ENCODE measurements at regions not wholly inside any gene's neighbourhood (a gene's known extent, or its start where the extent isn't known, plus 50 kb on each side); places are given as distances from the start of the nearest gene placed in this dataset.

GRCh38 chr10:108849186-108849585 lies 1074.1 kb downstream of the XPNPEP1 start:
- Histone ChIP-seq H3K9me3 (ENCODE audit: low read length) (no peaks in the 10 kb centered on the region), H3K9me2 (ENCODE audit: insufficient read depth, low read length) (no peaks in the 10 kb centered on the region), H4K20me1 (ENCODE audit: insufficient read depth, low read length) (no peaks in the 10 kb centered on the region), H3K36me3 (ENCODE audit: insufficient read depth, low read length) (no peaks in the 10 kb centered on the region), H3K4me2 (ENCODE audit: low read length) (no peak overlapping the region), H3K4me3 (ENCODE audit: low read depth, low read length, poor library complexity, severe bottlenecking) (no peak overlapping the region), H3K4me1 (ENCODE audit: insufficient read depth, low read length, poor library complexity, severe bottlenecking) (peaks cover 21% of the 10 kb centered on the region), H2AFZ (ENCODE audit: low read length) (no peak overlapping the region), H3K79me2 (ENCODE audit: insufficient read depth, low read depth, low read length) (no peaks in the 10 kb centered on the region), H3K27ac (ENCODE audit: low read depth, low read length, poor library complexity, severe bottlenecking) (no peak overlapping the region)
- no TSS peak for BruUV-seq (replicated peaks)
- intact Hi-C loops (cut with micrococcal nuclease; ENCODE audit: unreplicated experiment): no loop called here
- TF ChIP-seq EZH2phosphoT487 (IDR thresholded peaks at IDR 0.05; ENCODE audit: borderline replicate concordance, low read depth, low read length) (no peak), CTCF (conservative IDR thresholded peaks at IDR 0.05; ENCODE audit: low read length) (no peak)
- POLR2A ChIA-PET: no interaction called here
- no peak for DNase-seq (ENCODE audit: low spot score)
- CTCF ChIA-PET (ENCODE audit: unreplicated experiment): no interaction called here

- DNase-seq (ENCODE audit: low spot score): no peak
- no peak overlapping the region for H3K4me3 ChIP-seq (ENCODE audit: low read depth, low read length, poor library complexity, severe bottlenecking)
- no peaks in the 10 kb centered on the region for H3K36me3 ChIP-seq (ENCODE audit: insufficient read depth, low read length)
- no peaks in the 10 kb centered on the region for H3K9me3 ChIP-seq (ENCODE audit: low read length)
- no peaks in the 10 kb centered on the region for H3K9me2 ChIP-seq (ENCODE audit: insufficient read depth, low read length)
- H3K79me2 ChIP-seq (ENCODE audit: insufficient read depth, low read depth, low read length): no peaks in the 10 kb centered on the region
- no TSS peak for BruUV-seq (replicated peaks)
- ChIA-PET POLR2A (no interaction called here), CTCF (ENCODE audit: unreplicated experiment) (interaction anchor here (0.5 kb wide), 1 partner anchor 743 kb away, joined by 3 read pairs; no protein-coding TSS in a partner anchor)
- H3K4me1 ChIP-seq (ENCODE audit: insufficient read depth, low read length, poor library complexity, severe bottlenecking): peaks cover 21% of the 10 kb centered on the region
- H3K27ac ChIP-seq (ENCODE audit: low read depth, low read length, poor library complexity, severe bottlenecking): no peak overlapping the region
- H3K4me2 ChIP-seq (ENCODE audit: low read length): no peak overlapping the region
- H4K20me1 ChIP-seq (ENCODE audit: insufficient read depth, low read length): no peaks in the 10 kb centered on the region
- TF ChIP-seq EZH2phosphoT487 (IDR thresholded peaks at IDR 0.05; ENCODE audit: borderline replicate concordance, low read depth, low read length): no peak
- no peak for TF ChIP-seq CTCF (conservative IDR thresholded peaks at IDR 0.05; ENCODE audit: low read length)
- no peak overlapping the region for H2AFZ ChIP-seq (ENCODE audit: low read length)
- intact Hi-C loops (cut with micrococcal nuclease; ENCODE audit: unreplicated experiment): no loop called here
Observed at GRCh38 chr10:108848046-108848445, 1075.3 kb downstream of the XPNPEP1 start.

GRCh38 chr10:108840944-108841343 lies 1082.4 kb downstream of the XPNPEP1 start:
- H3K9me3 ChIP-seq (ENCODE audit: low read length): no peaks in the 10 kb centered on the region
- H3K79me2 ChIP-seq (ENCODE audit: insufficient read depth, low read depth, low read length): no peaks in the 10 kb centered on the region
- H2AFZ ChIP-seq (ENCODE audit: low read length): no peak overlapping the region
- H4K20me1 ChIP-seq (ENCODE audit: insufficient read depth, low read length): no peaks in the 10 kb centered on the region
- no peaks in the 10 kb centered on the region for H3K36me3 ChIP-seq (ENCODE audit: insufficient read depth, low read length)
- H3K9me2 ChIP-seq (ENCODE audit: insufficient read depth, low read length): no peaks in the 10 kb centered on the region
- H3K4me3 ChIP-seq (ENCODE audit: low read depth, low read length, poor library complexity, severe bottlenecking): no peak overlapping the region
- POLR2A ChIA-PET: interaction anchor here (0.7 kb wide), 1 partner anchor 21 kb away, joined by 3 read pairs; no protein-coding TSS in a partner anchor
- no TSS peak for BruUV-seq (replicated peaks)
- CTCF ChIA-PET (ENCODE audit: unreplicated experiment): no interaction called here
- TF ChIP-seq EZH2phosphoT487 (IDR thresholded peaks at IDR 0.05; ENCODE audit: borderline replicate concordance, low read depth, low read length): no peak
- TF ChIP-seq CTCF (conservative IDR thresholded peaks at IDR 0.05; ENCODE audit: low read length): no peak
- intact Hi-C loops (cut with micrococcal nuclease; ENCODE audit: unreplicated experiment): no loop called here
- DNase-seq (ENCODE audit: low spot score): no peak
- H3K27ac ChIP-seq (ENCODE audit: low read depth, low read length, poor library complexity, severe bottlenecking): no peak overlapping the region
- H3K4me1 ChIP-seq (ENCODE audit: insufficient read depth, low read length, poor library complexity, severe bottlenecking): no peaks in the 10 kb centered on the region
- H3K4me2 ChIP-seq (ENCODE audit: low read length): no peak overlapping the region

All from OCI-LY7 (cell line).